ENCODE measurements at regions not wholly inside any gene's neighbourhood (a gene's known extent, or its start where the extent isn't known, plus 50 kb on each side); places are given as distances from the start of the nearest gene placed in this dataset.

DNA sequence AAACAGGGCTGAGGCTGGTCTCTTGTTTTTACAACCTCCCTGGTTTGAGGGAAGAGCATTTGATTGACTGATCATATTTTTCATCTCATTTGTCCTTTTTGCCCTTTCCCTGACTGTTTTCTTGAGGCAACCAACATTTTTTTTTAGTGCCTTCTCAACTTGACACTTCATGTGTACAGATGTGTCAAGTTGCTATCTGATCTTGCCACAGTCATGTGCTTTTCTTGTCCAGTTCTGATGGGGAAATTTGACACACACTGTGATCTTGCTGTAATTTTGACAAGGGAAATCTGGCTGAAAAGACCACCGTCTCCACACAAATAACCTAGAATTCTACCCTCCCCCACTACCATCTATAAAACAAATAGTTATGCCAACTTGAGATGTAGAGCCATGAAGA lies 329.6 kb downstream of the KCTD12 start:
- TF ChIP-seq, protein P1, sequence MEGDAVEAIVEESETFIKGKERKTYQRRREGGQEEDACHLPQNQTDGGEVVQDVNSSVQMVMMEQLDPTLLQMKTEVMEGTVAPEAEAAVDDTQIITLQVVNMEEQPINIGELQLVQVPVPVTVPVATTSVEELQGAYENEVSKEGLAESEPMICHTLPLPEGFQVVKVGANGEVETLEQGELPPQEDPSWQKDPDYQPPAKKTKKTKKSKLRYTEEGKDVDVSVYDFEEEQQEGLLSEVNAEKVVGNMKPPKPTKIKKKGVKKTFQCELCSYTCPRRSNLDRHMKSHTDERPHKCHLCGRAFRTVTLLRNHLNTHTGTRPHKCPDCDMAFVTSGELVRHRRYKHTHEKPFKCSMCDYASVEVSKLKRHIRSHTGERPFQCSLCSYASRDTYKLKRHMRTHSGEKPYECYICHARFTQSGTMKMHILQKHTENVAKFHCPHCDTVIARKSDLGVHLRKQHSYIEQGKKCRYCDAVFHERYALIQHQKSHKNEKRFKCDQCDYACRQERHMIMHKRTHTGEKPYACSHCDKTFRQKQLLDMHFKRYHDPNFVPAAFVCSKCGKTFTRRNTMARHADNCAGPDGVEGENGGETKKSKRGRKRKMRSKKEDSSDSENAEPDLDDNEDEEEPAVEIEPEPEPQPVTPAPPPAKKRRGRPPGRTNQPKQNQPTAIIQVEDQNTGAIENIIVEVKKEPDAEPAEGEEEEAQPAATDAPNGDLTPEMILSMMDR (IDR thresholded peaks at IDR 0.05), result no peak
- TF ChIP-seq CHD2 (IDR thresholded peaks at IDR 0.05; ENCODE audit: low read length, partially characterized antibody) (no peak), JUND (IDR thresholded peaks at IDR 0.05) (no peak), TEAD4 (IDR thresholded peaks at IDR 0.05; ENCODE audit: borderline replicate concordance, insufficient read depth) (no peak), POLR2AphosphoS5 (IDR thresholded peaks at IDR 0.05; ENCODE audit: low read depth, low read length) (no peak), TCF12 (IDR thresholded peaks at IDR 0.05) (no peak), NFIC (IDR thresholded peaks at IDR 0.05; ENCODE audit: borderline replicate concordance) (no peak), EZH2phosphoT487 (IDR thresholded peaks at IDR 0.05; ENCODE audit: borderline replicate concordance, low read depth) (no peak), FOXJ3 (CRISPR knock-in tag; IDR thresholded peaks at IDR 0.05) (no peak)
- TF ChIP-seq, protein P2, sequence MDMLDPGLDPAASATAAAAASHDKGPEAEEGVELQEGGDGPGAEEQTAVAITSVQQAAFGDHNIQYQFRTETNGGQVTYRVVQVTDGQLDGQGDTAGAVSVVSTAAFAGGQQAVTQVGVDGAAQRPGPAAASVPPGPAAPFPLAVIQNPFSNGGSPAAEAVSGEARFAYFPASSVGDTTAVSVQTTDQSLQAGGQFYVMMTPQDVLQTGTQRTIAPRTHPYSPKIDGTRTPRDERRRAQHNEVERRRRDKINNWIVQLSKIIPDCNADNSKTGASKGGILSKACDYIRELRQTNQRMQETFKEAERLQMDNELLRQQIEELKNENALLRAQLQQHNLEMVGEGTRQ (IDR thresholded peaks at IDR 0.05; ENCODE audit: borderline replicate concordance, low read depth, low read length), result no peak
- TF ChIP-seq, protein P3, sequence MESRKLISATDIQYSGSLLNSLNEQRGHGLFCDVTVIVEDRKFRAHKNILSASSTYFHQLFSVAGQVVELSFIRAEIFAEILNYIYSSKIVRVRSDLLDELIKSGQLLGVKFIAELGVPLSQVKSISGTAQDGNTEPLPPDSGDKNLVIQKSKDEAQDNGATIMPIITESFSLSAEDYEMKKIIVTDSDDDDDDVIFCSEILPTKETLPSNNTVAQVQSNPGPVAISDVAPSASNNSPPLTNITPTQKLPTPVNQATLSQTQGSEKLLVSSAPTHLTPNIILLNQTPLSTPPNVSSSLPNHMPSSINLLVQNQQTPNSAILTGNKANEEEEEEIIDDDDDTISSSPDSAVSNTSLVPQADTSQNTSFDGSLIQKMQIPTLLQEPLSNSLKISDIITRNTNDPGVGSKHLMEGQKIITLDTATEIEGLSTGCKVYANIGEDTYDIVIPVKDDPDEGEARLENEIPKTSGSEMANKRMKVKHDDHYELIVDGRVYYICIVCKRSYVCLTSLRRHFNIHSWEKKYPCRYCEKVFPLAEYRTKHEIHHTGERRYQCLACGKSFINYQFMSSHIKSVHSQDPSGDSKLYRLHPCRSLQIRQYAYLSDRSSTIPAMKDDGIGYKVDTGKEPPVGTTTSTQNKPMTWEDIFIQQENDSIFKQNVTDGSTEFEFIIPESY (IDR thresholded peaks at IDR 0.05; ENCODE audit: borderline replicate concordance, low read depth), result no peak
- TF ChIP-seq, protein P4, sequence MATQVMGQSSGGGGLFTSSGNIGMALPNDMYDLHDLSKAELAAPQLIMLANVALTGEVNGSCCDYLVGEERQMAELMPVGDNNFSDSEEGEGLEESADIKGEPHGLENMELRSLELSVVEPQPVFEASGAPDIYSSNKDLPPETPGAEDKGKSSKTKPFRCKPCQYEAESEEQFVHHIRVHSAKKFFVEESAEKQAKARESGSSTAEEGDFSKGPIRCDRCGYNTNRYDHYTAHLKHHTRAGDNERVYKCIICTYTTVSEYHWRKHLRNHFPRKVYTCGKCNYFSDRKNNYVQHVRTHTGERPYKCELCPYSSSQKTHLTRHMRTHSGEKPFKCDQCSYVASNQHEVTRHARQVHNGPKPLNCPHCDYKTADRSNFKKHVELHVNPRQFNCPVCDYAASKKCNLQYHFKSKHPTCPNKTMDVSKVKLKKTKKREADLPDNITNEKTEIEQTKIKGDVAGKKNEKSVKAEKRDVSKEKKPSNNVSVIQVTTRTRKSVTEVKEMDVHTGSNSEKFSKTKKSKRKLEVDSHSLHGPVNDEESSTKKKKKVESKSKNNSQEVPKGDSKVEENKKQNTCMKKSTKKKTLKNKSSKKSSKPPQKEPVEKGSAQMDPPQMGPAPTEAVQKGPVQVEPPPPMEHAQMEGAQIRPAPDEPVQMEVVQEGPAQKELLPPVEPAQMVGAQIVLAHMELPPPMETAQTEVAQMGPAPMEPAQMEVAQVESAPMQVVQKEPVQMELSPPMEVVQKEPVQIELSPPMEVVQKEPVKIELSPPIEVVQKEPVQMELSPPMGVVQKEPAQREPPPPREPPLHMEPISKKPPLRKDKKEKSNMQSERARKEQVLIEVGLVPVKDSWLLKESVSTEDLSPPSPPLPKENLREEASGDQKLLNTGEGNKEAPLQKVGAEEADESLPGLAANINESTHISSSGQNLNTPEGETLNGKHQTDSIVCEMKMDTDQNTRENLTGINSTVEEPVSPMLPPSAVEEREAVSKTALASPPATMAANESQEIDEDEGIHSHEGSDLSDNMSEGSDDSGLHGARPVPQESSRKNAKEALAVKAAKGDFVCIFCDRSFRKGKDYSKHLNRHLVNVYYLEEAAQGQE (IDR thresholded peaks at IDR 0.05; ENCODE audit: low read depth, low read length), result no peak
- TF ChIP-seq, protein P5, sequence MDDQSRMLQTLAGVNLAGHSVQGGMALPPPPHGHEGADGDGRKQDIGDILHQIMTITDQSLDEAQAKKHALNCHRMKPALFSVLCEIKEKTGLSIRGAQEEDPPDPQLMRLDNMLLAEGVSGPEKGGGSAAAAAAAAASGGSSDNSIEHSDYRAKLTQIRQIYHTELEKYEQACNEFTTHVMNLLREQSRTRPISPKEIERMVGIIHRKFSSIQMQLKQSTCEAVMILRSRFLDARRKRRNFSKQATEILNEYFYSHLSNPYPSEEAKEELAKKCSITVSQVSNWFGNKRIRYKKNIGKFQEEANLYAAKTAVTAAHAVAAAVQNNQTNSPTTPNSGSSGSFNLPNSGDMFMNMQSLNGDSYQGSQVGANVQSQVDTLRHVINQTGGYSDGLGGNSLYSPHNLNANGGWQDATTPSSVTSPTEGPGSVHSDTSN (IDR thresholded peaks at IDR 0.05), result no peak
